NCI-H69 (cell line): ENCODE measurements at regions not wholly inside any gene's neighbourhood (a gene's known extent, or its start where the extent isn't known, plus 50 kb on each side); places are given as distances from the start of the nearest gene placed in this dataset.
"Not testable (repeated sequence)": the region's sequence is repeated elsewhere in the genome, so short reads cannot be mapped to it uniquely, and the experiment has no call there.

Source experiments
- DNase-seq: peaks from one replicate; lab custom pipeline; 2025; lab: John Stamatoyannopoulos, UW

DNA sequence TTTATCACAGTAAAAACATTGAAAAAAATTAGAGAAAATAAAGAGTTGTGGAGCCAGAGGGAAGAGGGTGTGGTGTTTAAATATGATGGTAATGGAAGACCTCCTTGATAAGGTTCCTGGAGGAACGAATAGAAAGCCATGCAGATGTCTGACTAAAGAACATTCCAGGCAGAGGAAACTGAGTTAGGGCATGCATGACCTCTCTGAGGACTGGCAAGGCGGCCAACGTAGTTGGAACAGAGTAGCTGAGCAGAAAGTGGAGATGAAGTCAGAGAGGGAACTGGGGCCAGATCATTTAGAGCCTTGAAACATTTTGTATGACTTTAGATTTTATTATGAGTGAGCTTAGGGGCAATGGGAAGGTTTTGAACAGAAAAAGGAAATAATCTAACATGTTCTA is 377.5 kb downstream of the HLX start:
- no peak for DNase-seq

- DNase-seq: not testable (repeated sequence)
Observed at GRCh38 chr1:221257548-221257947, 378.3 kb downstream of the HLX start.

- DNase-seq: not testable (repeated sequence)
Observed at GRCh38 chr1:221262677-221263076, 383.4 kb downstream of the HLX start.

DNA sequence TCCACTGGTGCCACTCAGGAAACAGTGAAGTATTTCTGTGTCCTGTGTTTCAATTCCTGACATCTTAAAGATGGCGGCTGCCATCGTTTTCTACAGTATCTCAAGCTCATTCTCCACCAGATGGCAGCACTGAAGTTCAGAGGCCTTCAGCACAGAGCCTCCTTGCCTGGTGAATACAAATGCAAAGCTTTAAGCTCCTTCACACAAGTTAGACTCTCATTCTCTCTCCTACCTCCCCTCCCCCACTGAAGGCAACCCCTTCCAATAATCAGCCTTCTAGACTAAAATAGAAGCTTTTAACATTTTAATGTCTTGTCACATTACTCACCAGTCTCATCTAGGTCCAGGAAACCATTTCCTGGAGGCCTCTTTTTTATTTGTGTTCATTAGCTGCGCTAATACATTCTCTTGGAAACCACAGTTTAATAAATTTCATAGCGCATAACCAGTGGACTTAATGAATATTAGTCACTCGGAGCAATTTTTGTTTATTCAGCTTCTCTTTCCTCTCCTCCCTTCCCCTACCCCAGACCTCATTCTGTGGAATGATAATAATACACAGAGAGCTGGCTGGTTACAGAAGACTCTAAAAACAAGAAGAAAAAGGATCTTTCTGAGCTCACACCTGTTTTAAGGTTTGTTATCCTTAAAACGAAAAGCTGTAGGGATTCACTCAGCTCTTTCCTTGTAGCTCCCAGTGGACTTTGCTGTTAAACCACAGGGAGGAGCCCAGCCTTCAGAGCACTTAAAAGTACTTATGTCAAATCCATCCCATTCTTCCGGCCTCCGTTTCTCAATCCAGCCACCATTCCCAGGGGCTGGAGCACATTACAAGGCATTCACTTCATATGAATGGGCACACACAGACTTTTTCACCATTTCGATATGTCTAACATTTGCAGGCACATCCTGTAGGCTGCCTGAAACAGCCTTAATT is 384.9 kb downstream of the HLX start:
- DNase-seq: peak; percentile 94

DNA sequence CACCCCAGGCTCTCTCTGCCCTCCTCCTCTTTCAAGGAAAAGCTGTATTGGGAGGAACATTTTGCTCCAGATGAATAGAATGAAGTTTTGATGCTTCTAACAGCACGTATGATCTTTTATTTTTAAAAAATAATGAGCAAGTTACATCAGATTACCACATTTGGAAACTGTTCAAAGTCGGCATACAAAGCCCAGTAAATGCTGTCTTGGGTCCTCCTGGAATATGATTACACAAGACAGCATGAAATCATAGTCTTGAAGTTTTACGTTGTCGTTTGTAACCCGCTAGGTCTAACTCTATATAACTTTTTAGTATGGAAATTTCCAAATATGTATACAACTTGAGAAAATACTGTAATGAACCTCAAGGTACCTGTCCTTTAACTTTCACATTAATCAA is 385.6 kb downstream of the HLX start:
- DNase-seq: no peak

- DNase-seq: no peak
Observed at GRCh38 chr1:221268295-221268694, 389.1 kb downstream of the HLX start.

DNA sequence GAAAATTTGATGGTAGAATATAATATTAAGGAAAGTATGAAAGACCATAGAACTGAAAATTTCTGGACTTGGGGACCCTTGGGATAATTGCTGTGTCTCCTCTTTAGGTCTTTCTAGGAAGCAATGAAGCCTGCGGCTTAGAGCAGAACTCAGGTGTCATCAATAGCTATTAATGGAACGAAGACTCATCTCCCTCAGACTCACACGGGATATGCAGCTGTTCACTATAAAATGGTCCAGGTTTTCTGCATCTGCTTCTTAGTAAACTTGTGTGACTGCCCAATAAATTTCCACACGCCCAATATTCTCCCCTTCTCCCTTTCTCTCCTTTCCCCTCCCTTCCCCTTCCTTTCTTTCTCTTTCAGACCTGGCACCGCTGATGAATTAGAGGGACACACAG is 392.5 kb downstream of the HLX start:
- DNase-seq: no peak

DNA sequence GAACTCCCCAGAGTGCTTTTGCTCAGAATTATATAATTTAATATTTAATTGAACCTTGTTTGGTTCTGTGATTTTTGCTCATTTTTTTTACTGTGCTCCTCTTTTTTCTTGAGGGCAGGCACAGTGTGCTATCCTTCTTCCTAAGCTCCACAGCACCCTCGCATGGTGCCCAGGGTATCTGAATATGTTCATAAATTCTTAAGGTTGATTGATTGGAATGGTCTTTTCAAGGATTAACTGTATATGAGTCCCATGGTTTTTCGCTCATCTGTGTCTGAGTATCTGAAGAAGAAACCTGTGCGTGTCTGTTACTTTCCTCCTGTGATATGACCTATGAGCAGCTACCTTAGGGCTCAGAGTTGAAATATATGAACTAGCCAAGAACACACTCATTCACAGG is 393.7 kb downstream of the HLX start:
- peak; percentile 32 for DNase-seq

- peak; percentile 99 for DNase-seq
Observed at GRCh38 chr1:221274373-221274772, 395.1 kb downstream of the HLX start.

DNA sequence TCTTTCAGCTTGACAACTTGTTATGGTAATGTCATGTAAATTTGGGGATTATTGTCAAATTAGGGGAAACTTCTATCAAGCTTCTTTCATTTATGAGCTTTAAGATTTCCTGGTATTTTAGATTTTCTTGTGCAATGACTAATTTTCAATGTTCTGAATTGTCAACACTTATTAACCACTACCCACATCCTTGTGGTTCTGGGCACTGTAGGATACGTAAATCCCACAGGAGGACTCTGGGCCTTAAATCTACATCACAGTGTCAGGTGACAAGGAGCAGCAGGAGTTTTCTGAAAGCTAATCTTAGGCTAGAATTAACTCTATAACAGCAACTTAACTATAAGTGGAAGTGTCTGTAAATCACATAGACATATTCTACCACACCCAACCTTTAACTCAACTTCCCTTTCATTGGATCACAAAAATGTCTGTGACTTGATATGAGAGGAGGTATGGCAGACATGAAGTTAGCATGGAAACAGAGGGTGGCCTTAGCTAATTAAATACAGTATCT is 397.7 kb downstream of the HLX start:
- DNase-seq: peak; percentile 63

GRCh38 chr1:221279146-221279545 is 399.9 kb downstream of the HLX start:
- no peak for DNase-seq

DNA sequence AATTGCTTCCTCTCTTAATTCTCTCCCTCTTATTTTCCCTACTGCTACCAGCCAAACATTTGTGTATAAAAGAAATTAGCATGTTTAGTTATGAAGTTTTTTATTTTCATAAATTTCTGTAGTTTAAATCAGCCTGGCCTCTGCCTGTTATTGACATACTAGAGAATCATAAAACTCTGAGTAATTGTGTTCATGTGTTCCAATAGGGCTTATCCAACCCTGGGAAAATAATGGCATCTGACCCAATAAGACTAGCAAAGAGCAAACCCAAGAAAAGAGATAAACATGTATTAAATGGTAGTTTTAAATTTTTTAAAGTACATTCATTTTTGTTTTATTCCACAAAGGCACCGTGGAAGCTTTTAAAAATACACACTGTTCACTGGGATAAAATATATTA is 404.3 kb downstream of the HLX start:
- peak; percentile 14 for DNase-seq

GRCh38 chr1:221284028-221284427 is 404.8 kb downstream of the HLX start:
- DNase-seq: peak; percentile 90

GRCh38 chr1:221284991-221285390 is 405.7 kb downstream of the HLX start:
- peak; percentile 20 for DNase-seq

GRCh38 chr1:221285458-221286210 is 406.4 kb downstream of the HLX start:
- not testable (repeated sequence) for DNase-seq

DNA sequence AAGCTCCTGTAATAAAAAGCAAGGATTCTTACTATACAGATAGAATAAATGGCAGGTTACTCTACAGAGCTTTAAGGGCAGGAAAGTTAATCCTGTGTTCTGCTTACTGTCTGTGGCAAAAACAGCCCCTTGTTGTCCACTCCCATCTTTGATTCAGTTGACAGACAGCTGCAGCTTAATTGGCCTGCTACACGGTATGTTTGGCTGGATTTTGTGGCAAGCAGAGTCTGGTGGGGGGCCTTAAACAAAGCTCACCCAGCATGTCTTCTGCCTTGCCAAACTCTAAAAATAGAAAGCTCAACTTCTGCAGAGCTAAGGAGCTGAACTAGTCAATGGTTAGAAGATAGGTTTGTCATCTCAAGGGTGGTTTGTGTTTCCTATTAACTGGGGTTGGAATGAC is 407.2 kb downstream of the HLX start:
- peak; percentile 66 for DNase-seq

DNA sequence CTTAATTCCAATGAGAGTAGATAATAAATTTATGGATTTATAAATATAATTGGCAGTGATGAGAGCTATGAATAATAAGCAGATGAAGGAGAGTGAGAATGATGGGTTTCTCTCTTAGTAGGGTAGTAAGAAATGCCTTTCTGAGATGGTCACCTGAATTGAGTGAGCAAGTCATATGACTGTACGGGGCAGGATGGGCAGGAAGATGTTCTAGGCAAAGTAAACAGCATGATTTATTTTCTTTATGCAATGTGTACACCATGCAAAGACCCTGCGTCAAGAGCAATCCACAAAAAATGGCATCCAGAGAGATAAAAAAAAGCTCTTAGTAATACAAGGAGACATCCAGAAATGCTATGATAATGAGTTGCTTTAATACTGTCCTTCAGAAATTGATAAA is 409.9 kb downstream of the HLX start:
- DNase-seq: peak; percentile 20

GRCh38 chr1:221290669-221291068 is 411.4 kb downstream of the HLX start:
- DNase-seq: no peak

DNA sequence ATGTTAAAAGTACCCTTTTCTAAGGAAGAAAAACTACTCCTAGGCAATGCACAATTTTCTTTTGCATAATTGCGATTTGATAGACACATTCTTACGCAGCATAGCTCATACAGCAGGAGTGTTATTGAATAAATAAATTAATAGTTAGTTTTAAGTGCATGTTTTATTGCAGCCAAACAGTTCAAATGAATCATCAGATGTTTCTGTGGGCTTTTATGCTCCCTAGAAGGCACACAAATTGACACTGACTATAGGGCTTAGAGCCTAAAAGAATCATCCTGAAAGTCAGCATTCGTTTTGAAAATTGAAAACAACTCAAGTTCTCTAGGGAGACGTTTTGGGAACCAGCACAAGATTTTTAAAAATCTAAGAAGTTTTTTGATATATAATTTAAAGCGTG is 411.9 kb downstream of the HLX start:
- no peak for DNase-seq

- no peak for DNase-seq
Observed at GRCh38 chr1:221292652-221293051, 413.4 kb downstream of the HLX start.

DNA sequence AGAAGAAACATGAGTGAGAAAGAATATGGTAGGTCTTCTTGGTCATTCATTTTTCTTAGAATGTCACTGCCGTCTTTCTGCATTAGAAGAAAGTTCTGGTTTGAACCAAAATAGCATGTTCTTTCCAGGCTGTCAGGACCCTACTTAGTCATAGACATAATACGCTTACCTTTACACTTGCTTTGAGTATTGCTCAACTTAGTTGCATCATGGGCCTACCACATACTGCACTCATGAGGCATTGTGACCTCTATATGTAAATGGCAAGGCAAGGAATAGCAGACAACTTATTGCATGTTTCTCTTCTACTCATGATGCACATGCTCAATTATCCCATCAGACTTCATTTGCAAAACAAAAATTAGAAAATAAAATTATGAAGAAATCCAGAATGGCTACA is 415.0 kb downstream of the HLX start:
- no peak for DNase-seq

DNA sequence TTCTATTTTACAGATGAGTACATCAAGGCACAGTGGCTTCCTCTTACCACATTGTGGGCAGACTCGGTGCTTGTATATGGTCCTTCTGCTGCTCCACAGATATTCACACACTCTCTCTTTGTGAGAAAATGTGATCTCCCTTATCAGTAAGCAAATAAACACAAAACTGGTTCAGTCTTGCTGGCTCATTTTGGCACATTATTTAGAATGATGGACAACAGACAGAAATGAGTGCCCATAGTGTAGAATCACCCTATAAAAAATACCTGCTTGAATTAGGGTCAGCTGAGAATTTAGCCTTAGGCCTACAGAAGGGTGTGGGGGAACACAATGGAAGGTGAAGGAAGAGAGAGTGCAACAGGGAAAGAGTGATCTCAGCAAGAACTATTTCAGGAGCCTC is 423.1 kb downstream of the HLX start:
- DNase-seq: peak; percentile 15

- DNase-seq: peak; percentile 50
Observed at GRCh38 chr1:221302810-221303209, 423.6 kb downstream of the HLX start.
